HG02885 (cell line): ENCODE measurements at regions not wholly inside any gene's neighbourhood (a gene's known extent, or its start where the extent isn't known, plus 50 kb on each side); places are given as distances from the start of the nearest gene placed in this dataset.
"Not testable (repeated sequence)": the region's sequence is repeated elsewhere in the genome, so short reads cannot be mapped to it uniquely, and the experiment has no call there.

Experiments used
- ATAC-seq: cut with Tn5 transposase; IDR thresholded peaks from one replicate; pipeline ENCODE4 v1.9.1; 2021; ENCODE audit warnings: mild to moderate bottlenecking; ENCODE audit not compliant: unreplicated experiment, poor library complexity

- not testable (repeated sequence) for ATAC-seq
Measured at GRCh38 chr4:24177443-24177842, 287.6 kb upstream of the PPARGC1A start.

GRCh38 chr4:24175707-24176106 is 285.9 kb upstream of the PPARGC1A start:
- no peak for ATAC-seq

DNA sequence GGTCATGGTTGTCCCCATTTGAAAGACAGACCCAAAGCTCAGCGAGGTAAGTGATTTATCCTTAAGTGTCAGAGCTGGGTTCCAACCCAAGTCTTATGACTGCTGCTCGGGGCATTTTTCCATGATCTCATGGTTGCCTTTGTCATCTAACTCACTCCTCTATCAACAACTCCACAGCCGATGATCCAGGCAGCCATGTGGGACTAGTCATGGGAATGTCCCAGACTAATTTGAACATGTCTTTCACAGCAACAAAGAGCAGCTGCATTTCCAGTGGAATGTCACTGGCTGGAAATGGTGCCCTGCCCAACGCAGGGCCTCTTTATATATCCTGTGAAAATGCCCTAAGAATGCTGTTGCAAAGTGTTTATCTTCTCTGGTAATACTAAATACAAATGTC is 284.8 kb upstream of the PPARGC1A start:
- no peak for ATAC-seq

DNA sequence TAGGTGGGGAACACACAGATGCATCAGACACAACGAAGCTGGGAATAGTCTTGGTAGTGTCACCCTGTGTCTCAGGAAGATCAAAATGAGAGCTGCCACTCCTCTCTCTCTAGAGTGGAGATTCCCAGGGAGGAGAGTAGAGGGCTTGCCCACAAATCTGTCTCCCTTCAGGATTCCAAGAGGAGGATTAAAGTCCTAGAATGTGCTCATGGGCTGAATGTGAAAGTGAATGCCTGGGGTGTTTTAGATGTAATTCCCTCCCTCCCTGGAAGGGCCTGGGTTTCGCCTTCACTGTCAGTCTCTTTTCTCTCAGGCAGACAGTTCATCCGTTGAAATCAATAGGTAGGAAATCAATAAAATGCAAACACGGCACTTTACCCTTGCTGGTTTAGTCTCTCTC is 282.6 kb upstream of the PPARGC1A start:
- ATAC-seq: no peak

- ATAC-seq: no peak
Measured at GRCh38 chr4:24169956-24170355, 280.1 kb upstream of the PPARGC1A start.

GRCh38 chr4:24168658-24169057 is 278.8 kb upstream of the PPARGC1A start:
- ATAC-seq: no peak

- ATAC-seq: no peak
Measured at GRCh38 chr4:24166501-24166900, 276.7 kb upstream of the PPARGC1A start.

DNA sequence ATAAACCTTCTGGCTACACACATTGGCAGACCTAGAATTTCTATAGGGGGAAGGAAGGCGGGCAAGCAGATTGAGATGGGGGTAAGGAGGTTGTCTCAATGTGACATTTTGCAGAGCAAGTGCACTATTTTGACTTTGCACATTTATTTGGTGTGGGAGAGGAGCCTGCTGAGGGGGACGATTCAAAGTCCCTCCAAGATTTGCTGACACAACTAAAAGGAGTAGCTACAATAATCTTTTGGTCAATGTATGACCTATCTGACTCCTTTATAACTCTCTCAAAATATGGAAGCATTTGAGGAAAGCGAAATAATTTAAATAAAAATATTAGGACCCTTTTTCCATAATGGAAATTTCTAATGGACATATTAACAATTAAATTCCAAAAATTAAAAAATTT is 274.9 kb upstream of the PPARGC1A start:
- ATAC-seq: no peak

GRCh38 chr4:24164054-24164693 is 274.3 kb upstream of the PPARGC1A start:
- ATAC-seq: no peak

DNA sequence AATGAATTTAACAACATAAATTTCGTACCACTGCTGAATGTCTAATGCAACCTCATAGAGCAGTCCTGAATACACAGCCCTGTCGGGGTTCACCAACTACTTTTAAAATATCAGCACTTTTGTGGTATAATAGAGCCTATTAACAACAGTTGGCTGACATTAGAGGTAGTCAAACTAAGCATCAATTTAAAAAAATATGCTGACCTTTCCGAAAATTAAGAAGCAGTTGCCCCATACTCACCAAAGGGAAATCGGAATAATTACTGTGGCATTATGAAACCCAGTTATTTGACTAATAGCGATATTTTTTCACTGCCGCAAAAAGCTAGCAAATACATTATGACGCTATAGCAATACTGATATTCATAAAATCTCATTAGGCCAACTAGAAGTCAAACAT is 273.5 kb upstream of the PPARGC1A start:
- no peak for ATAC-seq

GRCh38 chr4:24160358-24160757 is 270.5 kb upstream of the PPARGC1A start:
- ATAC-seq: no peak

GRCh38 chr4:24158031-24158430 is 268.2 kb upstream of the PPARGC1A start:
- no peak for ATAC-seq

DNA sequence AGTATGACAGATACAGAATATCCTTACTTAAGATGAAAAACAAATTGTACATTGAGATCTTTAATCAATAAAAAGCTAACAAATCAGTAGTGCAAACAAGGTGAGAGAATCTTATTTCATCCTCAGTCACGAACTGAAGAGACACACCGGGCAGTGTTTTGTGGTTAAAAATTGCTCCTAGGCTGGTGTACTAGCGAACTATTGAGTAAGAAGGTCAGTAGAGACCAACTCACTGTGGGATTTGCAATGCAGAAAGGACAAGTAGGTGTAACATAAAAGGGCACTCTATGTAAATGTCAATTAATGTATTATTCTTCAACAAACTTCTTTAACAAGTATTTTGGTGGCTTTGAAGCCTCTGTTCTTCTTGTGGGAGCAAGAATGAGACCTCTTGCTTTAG is 260.2 kb upstream of the PPARGC1A start:
- no peak for ATAC-seq

GRCh38 chr4:24146127-24146526 is 256.3 kb upstream of the PPARGC1A start:
- no peak for ATAC-seq

- ATAC-seq: no peak
Measured at GRCh38 chr4:24145591-24145990, 255.7 kb upstream of the PPARGC1A start.

DNA sequence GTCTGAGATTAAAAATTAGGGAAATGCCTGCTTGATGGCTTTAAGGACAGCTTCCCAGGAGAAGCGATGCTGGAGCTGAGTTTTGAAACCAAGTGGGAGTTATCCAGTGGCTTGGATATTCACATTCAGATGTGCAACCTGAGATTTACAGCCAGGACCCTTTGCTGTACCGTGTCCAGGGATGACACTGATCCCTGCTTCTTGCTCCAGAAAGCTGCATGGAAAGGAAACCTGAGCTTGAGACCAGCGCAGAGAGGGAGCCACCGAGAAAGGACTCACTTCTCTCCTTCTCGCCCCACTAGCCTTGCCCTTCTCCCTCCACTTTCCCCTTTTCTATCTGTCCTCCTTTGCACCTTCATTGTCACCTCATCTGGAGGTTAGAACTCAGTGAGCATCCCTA is 254.5 kb upstream of the PPARGC1A start:
- no peak for ATAC-seq

DNA sequence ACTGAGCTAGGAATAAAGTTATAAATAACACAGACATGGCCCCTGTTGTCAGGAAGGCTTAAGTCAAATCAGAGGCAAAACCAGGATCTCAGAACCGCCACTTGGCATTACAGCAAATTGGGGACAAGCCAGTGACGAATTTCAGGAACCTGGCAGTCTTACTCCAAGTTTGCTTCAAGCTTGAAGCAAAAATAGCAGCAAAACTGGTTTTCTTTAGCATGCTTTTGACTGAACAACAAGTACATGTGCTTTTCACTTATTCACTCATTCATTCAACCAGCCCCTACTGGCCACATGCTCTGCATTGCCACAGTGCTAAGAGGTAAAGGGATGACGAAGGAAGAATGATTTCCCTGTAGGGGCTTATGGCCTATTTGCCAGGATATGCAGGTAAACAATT is 253.9 kb upstream of the PPARGC1A start:
- no peak for ATAC-seq

DNA sequence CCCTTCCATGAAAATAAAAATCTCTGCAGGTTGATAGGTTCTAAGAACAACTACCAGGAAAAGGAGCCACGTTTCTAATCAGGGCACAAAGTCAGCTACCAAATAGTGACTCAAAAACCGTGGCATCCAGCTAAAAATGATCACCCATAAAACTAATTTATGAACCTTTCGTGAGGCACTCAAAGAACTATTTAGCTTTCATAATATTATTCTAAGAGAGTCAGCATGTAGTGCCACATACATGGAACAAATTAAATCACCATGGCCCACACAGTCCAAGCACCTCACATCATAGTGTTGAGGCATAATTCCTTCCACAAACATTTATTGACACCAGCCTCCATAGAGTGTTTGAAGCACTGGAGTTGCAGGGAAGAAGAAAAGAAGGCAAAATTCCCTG is 252.0 kb upstream of the PPARGC1A start:
- ATAC-seq: no peak

DNA sequence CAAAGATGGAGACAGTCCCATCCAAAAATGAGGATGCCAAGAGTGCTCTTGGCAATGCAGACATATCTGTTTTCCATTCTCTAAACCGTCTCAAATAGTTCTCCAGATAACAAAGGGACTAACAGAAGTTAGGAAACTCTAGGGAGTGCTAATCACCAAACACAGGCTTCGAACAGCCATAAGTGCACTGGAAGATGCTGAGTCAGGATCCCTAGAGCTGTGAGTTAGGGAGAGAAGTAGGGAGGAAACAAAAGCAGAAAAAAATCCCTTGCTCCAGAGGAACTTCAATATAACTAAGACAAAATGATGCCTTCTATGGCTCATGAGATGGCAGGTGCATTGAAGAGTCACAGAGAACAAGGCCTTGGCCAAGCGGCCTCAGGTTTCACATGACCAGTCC is 251.0 kb upstream of the PPARGC1A start:
- no peak for ATAC-seq

DNA sequence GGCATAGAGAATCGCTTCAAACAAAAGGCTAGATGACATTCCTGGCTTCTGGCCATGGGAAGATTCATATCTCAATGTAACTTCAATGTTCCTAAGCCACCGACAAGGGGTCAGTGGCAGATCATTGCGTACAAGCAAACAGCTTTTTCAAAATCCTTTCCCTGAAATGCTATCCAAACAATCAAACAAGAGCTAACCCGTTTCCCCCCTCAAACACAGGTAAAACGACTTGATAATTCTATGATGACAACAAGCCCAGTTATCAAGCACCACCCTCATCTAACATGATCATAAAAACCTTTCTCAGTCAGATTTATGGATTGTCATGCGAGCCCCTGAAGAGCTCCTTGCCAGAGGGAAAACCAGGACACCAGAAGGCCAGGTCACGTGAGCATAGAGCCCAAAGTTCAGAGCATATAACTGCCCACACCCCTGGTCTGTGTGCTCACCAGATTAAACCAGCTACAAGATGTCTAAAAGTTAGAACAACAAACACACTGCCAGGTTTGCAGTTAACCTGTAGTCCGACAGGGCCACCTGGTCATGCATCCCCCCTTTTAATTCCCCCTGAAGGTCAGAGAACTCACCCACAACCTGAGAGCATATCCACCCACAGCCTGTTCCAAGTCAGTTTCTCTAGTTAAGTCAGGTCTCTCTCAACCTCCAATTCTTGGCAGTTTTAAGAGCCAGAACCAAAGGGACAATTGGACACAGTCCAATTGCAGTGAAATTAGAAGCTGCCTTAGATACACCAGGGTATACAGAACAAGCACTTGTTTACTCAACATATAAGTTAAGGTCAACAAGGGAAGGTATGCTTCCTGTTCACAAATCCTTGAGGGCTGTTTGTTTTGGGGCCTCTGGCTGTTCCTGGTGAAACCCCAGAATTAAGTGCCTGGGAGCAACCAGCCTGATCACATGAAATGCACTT is 248.1 kb upstream of the PPARGC1A start:
- ATAC-seq: no peak

GRCh38 chr4:24131954-24132673 is 242.3 kb upstream of the PPARGC1A start:
- ATAC-seq: no peak
